ENCODE measurements at regions not wholly inside any gene's neighbourhood (a gene's known extent, or its start where the extent isn't known, plus 50 kb on each side); places are given as distances from the start of the nearest gene placed in this dataset.

GRCh38 chrX:121496966-121497365, 449.6 kb downstream of the GLUD2 start:
- no peak for TF ChIP-seq CTCF (IDR thresholded peaks at IDR 0.05)
- TF ChIP-seq POLR2A (IDR thresholded peaks at IDR 0.05), result no peak
- no peak for TF ChIP-seq EP300 (IDR thresholded peaks at IDR 0.05)
